ENCODE measurements at regions not wholly inside any gene's neighbourhood (a gene's known extent, or its start where the extent isn't known, plus 50 kb on each side); places are given as distances from the start of the nearest gene placed in this dataset.

GRCh38 chr18:49691177-49691608 is 122.1 kb downstream of the ACAA2 start:
- TF ChIP-seq CTCF (IDR thresholded peaks at IDR 0.05; ENCODE audit: insufficient read depth, low read length, poor library complexity, severe bottlenecking) (no peak), EZH2phosphoT487 (conservative IDR thresholded peaks at IDR 0.05; ENCODE audit: low read length) (no peak)

All from SU-DHL-6 (cell line).